ENCODE measurements at regions not wholly inside any gene's neighbourhood (a gene's known extent, or its start where the extent isn't known, plus 50 kb on each side); places are given as distances from the start of the nearest gene placed in this dataset.

- Histone ChIP-seq H3K36me3 (ENCODE audit: control insufficient read depth, insufficient read depth, low read length) (no peaks in the 10 kb centered on the region), H3K27ac (ENCODE audit: low read length) (no peak overlapping the region), H3K4me1 (ENCODE audit: control insufficient read depth, insufficient read depth, low read length) (peaks cover 26% of the 10 kb centered on the region), H3K4me3 (ENCODE audit: low read length) (no peak overlapping the region), H3K9me3 (replicated peaks; ENCODE audit: control insufficient read depth, low read depth, low read length) (no peaks in the 10 kb centered on the region), H3K27me3 (ENCODE audit: control insufficient read depth, insufficient read depth, low read length) (no peaks in the 10 kb centered on the region)
- WGBS (ENCODE audit: insufficient coverage) = 60% methylated on average over 1 of the region's 5 CpGs
- DNase-seq = no peak
Measured at GRCh38 chr1:235925016-235925415, 58.3 kb upstream of the LYST start.

- no peaks in the 10 kb centered on the region for H3K36me3 ChIP-seq (ENCODE audit: control insufficient read depth, insufficient read depth, low read length)
- no peak overlapping the region for H3K4me3 ChIP-seq (ENCODE audit: low read length)
- no peaks in the 10 kb centered on the region for H3K9me3 ChIP-seq (replicated peaks; ENCODE audit: control insufficient read depth, low read depth, low read length)
- no peak overlapping the region for H3K27ac ChIP-seq (ENCODE audit: low read length)
- peaks cover 25% of the 10 kb centered on the region for H3K4me1 ChIP-seq (ENCODE audit: control insufficient read depth, insufficient read depth, low read length)
- no peaks in the 10 kb centered on the region for H3K27me3 ChIP-seq (ENCODE audit: control insufficient read depth, insufficient read depth, low read length)
- peak; percentile 76 for DNase-seq
- WGBS (ENCODE audit: insufficient coverage) = 15% methylated on average over 3 of the region's 6 CpGs
Measured at GRCh38 chr1:235923466-235924021, 56.8 kb upstream of the LYST start.

- DNase-seq = no peak
- Histone ChIP-seq H3K4me1 (ENCODE audit: control insufficient read depth, insufficient read depth, low read length) (peaks cover 40% of the 10 kb centered on the region), H3K27me3 (ENCODE audit: control insufficient read depth, insufficient read depth, low read length) (no peaks in the 10 kb centered on the region), H3K36me3 (ENCODE audit: control insufficient read depth, insufficient read depth, low read length) (no peaks in the 10 kb centered on the region), H3K9me3 (replicated peaks; ENCODE audit: control insufficient read depth, low read depth, low read length) (no peaks in the 10 kb centered on the region), H3K27ac (ENCODE audit: low read length) (no peak overlapping the region), H3K4me3 (ENCODE audit: low read length) (no peak overlapping the region)
- 20% methylated on average over 3 of the region's 12 CpGs for WGBS (ENCODE audit: insufficient coverage)
Measured at GRCh38 chr1:235920596-235921375, 54.1 kb upstream of the LYST start.

- no peaks in the 10 kb centered on the region for H3K9me3 ChIP-seq (replicated peaks; ENCODE audit: control insufficient read depth, low read depth, low read length)
- DNase-seq = no peak
- no peak overlapping the region for H3K27ac ChIP-seq (ENCODE audit: low read length)
- H3K36me3 ChIP-seq (ENCODE audit: control insufficient read depth, insufficient read depth, low read length) = no peaks in the 10 kb centered on the region
- 11% methylated on average over 2 of the region's 5 CpGs for WGBS (ENCODE audit: insufficient coverage)
- H3K27me3 ChIP-seq (ENCODE audit: control insufficient read depth, insufficient read depth, low read length) = no peaks in the 10 kb centered on the region
- H3K4me3 ChIP-seq (ENCODE audit: low read length) = no peak overlapping the region
- H3K4me1 ChIP-seq (ENCODE audit: control insufficient read depth, insufficient read depth, low read length) = peaks cover 40% of the 10 kb centered on the region
Measured at GRCh38 chr1:235919833-235920441, 53.2 kb upstream of the LYST start.

GRCh38 chr1:235919127-235919832, 52.6 kb upstream of the LYST start:
- 39% methylated on average over 5 of the region's 12 CpGs for WGBS (ENCODE audit: insufficient coverage)
- no peaks in the 10 kb centered on the region for H3K27me3 ChIP-seq (ENCODE audit: control insufficient read depth, insufficient read depth, low read length)
- H3K4me1 ChIP-seq (ENCODE audit: control insufficient read depth, insufficient read depth, low read length) = peaks cover 39% of the 10 kb centered on the region
- no peak overlapping the region for H3K27ac ChIP-seq (ENCODE audit: low read length)
- no peak for DNase-seq
- no peaks in the 10 kb centered on the region for H3K36me3 ChIP-seq (ENCODE audit: control insufficient read depth, insufficient read depth, low read length)
- no peak overlapping the region for H3K4me3 ChIP-seq (ENCODE audit: low read length)
- H3K9me3 ChIP-seq (replicated peaks; ENCODE audit: control insufficient read depth, low read depth, low read length) = no peaks in the 10 kb centered on the region

GRCh38 chr1:235918465-235918864, 51.8 kb upstream of the LYST start:
- Histone ChIP-seq H3K9me3 (replicated peaks; ENCODE audit: control insufficient read depth, low read depth, low read length) (no peaks in the 10 kb centered on the region), H3K27ac (ENCODE audit: low read length) (no peak overlapping the region), H3K27me3 (ENCODE audit: control insufficient read depth, insufficient read depth, low read length) (no peaks in the 10 kb centered on the region), H3K36me3 (ENCODE audit: control insufficient read depth, insufficient read depth, low read length) (no peaks in the 10 kb centered on the region), H3K4me3 (ENCODE audit: low read length) (no peak overlapping the region), H3K4me1 (ENCODE audit: control insufficient read depth, insufficient read depth, low read length) (peaks cover 31% of the 10 kb centered on the region)
- DNase-seq = no peak
- WGBS (ENCODE audit: insufficient coverage) = 42% methylated on average over 2 of the region's 5 CpGs

GRCh38 chr1:235918032-235918431, 51.3 kb upstream of the LYST start:
- no peaks in the 10 kb centered on the region for H3K9me3 ChIP-seq (replicated peaks; ENCODE audit: control insufficient read depth, low read depth, low read length)
- WGBS (ENCODE audit: insufficient coverage) = 65% methylated on average over 9 of the region's 13 CpGs
- H3K36me3 ChIP-seq (ENCODE audit: control insufficient read depth, insufficient read depth, low read length) = no peaks in the 10 kb centered on the region
- peak overlapping the region; percentile 59 for H3K27ac ChIP-seq (ENCODE audit: low read length)
- no peak overlapping the region for H3K4me3 ChIP-seq (ENCODE audit: low read length)
- peaks cover 26% of the 10 kb centered on the region for H3K4me1 ChIP-seq (ENCODE audit: control insufficient read depth, insufficient read depth, low read length)
- no peaks in the 10 kb centered on the region for H3K27me3 ChIP-seq (ENCODE audit: control insufficient read depth, insufficient read depth, low read length)
- no peak for DNase-seq

- H3K4me1 ChIP-seq (ENCODE audit: control insufficient read depth, insufficient read depth, low read length) = peaks cover 26% of the 10 kb centered on the region
- peak overlapping the region; percentile 83 for H3K27ac ChIP-seq (ENCODE audit: low read length)
- no peaks in the 10 kb centered on the region for H3K27me3 ChIP-seq (ENCODE audit: control insufficient read depth, insufficient read depth, low read length)
- no peaks in the 10 kb centered on the region for H3K36me3 ChIP-seq (ENCODE audit: control insufficient read depth, insufficient read depth, low read length)
- no peak overlapping the region for H3K4me3 ChIP-seq (ENCODE audit: low read length)
- DNase-seq = peak; percentile 93
- no peaks in the 10 kb centered on the region for H3K9me3 ChIP-seq (replicated peaks; ENCODE audit: control insufficient read depth, low read depth, low read length)
- 0% methylated on average over 1 of the region's 8 CpGs for WGBS (ENCODE audit: insufficient coverage)
Measured at GRCh38 chr1:235917267-235917811, 50.6 kb upstream of the LYST start.

All from muscle of leg (tissue), 3 donors.